Brain microvascular endothelial cell (primary cell): ENCODE measurements at regions not wholly inside any gene's neighbourhood (a gene's known extent, or its start where the extent isn't known, plus 50 kb on each side); places are given as distances from the start of the nearest gene placed in this dataset.

Source experiments
- DNase-seq: peaks from one replicate; pipeline ENCODE4 v3.0.0-alpha.2; 2020
- H3K27ac ChIP-seq: fragments of 250-450 bp; sonication (Bioruptor Pico); 2 replicates; pipeline ENCODE4 v1.5.1; 2020; ENCODE audit warnings: mild to moderate bottlenecking, moderate library complexity
- H3K27me3 ChIP-seq: fragments of 250-450 bp; sonication (Bioruptor Pico); replicated peaks from 2 replicates; pipeline ENCODE4 v1.5.1; 2020; ENCODE audit warnings: mild to moderate bottlenecking
- H3K36me3 ChIP-seq: fragments of 250-450 bp; sonication (Bioruptor Pico); replicated peaks from 2 replicates; pipeline ENCODE4 v1.5.1; 2020; ENCODE audit warnings: mild to moderate bottlenecking
- H3K4me3 ChIP-seq: 2 replicates; pipeline ENCODE4 v1.5.1; 2011; ENCODE audit warnings: low read depth, mild to moderate bottlenecking, control low read depth, low read length, moderate library complexity
- CTCF ChIP-seq: IDR thresholded peaks from 2 replicates; pipeline ENCODE4 v1.5.1; 2011; ENCODE audit warnings: low read depth, mild to moderate bottlenecking, moderate library complexity, low read length, control low read depth, inconsistent platforms; ENCODE audit errors: missing control alignments
- in situ Hi-C: cut with HindIII; loops from 2 replicates; pipeline ENCODE4 v1.10.0; 2017; ENCODE audit warnings: low sequenced_read_pairs, low pct_ligation_motif_present

- Histone ChIP-seq H3K36me3 (no peaks in the 10 kb centered on the region), H3K27me3 (no peaks in the 10 kb centered on the region), H3K4me3 (no peak overlapping the region), H3K27ac (no peak overlapping the region)
- DNase-seq, result no peak
- in situ Hi-C loops, result no loop called here
- TF ChIP-seq CTCF, result no peak
These were observed 975.1 kb upstream of the GYPC start for GRCh38 chr2:125680809-125681208.

- no peak for TF ChIP-seq CTCF
- Histone ChIP-seq H3K27ac (no peak overlapping the region), H3K4me3 (no peak overlapping the region), H3K36me3 (no peaks in the 10 kb centered on the region), H3K27me3 (no peaks in the 10 kb centered on the region)
- in situ Hi-C loops, result no loop called here
- no peak for DNase-seq
These were observed 974.4 kb upstream of the GYPC start for GRCh38 chr2:125681576-125681975.

- TF ChIP-seq CTCF, result no peak
- DNase-seq, result no peak
- in situ Hi-C loops, result no loop called here
- H3K36me3 ChIP-seq, result no peaks in the 10 kb centered on the region
- no peak overlapping the region for H3K27ac ChIP-seq
- no peaks in the 10 kb centered on the region for H3K27me3 ChIP-seq
- H3K4me3 ChIP-seq, result no peak overlapping the region
These were observed 973.8 kb upstream of the GYPC start for GRCh38 chr2:125681976-125682805.

- no peak overlapping the region for H3K4me3 ChIP-seq
- H3K27ac ChIP-seq, result no peak overlapping the region
- in situ Hi-C loops, result no loop called here
- no peak for TF ChIP-seq CTCF
- no peak for DNase-seq
- no peaks in the 10 kb centered on the region for H3K36me3 ChIP-seq
- H3K27me3 ChIP-seq, result no peaks in the 10 kb centered on the region
These were observed 971.7 kb upstream of the GYPC start for GRCh38 chr2:125684256-125684655.

GRCh38 chr2:125684932-125685331 is 971.0 kb upstream of the GYPC start:
- Histone ChIP-seq H3K27ac (no peak overlapping the region), H3K4me3 (no peak overlapping the region), H3K36me3 (no peaks in the 10 kb centered on the region), H3K27me3 (no peaks in the 10 kb centered on the region)
- in situ Hi-C loops, result no loop called here
- DNase-seq, result no peak
- no peak for TF ChIP-seq CTCF

- in situ Hi-C loops, result no loop called here
- no peak overlapping the region for H3K27ac ChIP-seq
- H3K4me3 ChIP-seq, result no peak overlapping the region
- H3K36me3 ChIP-seq, result no peaks in the 10 kb centered on the region
- TF ChIP-seq CTCF, result no peak
- no peak for DNase-seq
- no peaks in the 10 kb centered on the region for H3K27me3 ChIP-seq
These were observed 959.4 kb upstream of the GYPC start for GRCh38 chr2:125696560-125696959.
